HEK293 (cell line): ENCODE measurements at regions not wholly inside any gene's neighbourhood (a gene's known extent, or its start where the extent isn't known, plus 50 kb on each side); places are given as distances from the start of the nearest gene placed in this dataset.

Experiments
- CTCF ChIA-PET: fragments of 350-600 bp; formaldehyde crosslinking; extraction: SDS; loops from one replicate; lab custom pipeline; 2021; ENCODE audit warnings: antibody characterized with exemption; lab: Yijun Ruan, JAX
- POLR2A ChIA-PET: fragments of 300-600 bp; formaldehyde crosslinking; extraction: SDS; loops from one replicate; lab custom pipeline; 2020; ENCODE audit warnings: antibody characterized with exemption, inconsistent platforms; lab: Yijun Ruan, JAX
- H3K27ac ChIP-seq: fragments of 200-500 bp; sonication (Bioruptor generic); 2 replicates; pipeline ENCODE4 v1.5.1; 2014; ENCODE audit warnings: low read depth, low read length, control low read depth, inconsistent platforms; ENCODE audit errors: extremely low read depth
- H3K36me3 ChIP-seq, 2 experiments: fragments of 200-500 bp in 1 of 2; sonication (Bioruptor generic) in 1 of 2; 1 replicate in 1 of 2; 2 replicates in 1 of 2; pipeline ENCODE4 v1.5.1; 2014 to 2017; ENCODE audit warnings: inconsistent platforms in 2 of 2, low read length in 2 of 2; ENCODE audit not compliant: control insufficient read depth in 2 of 2, insufficient read depth in 1 of 2
- H3K4me1 ChIP-seq: fragments of 200-500 bp; sonication (Bioruptor generic); 2 replicates; pipeline ENCODE4 v1.5.1; 2014; ENCODE audit warnings: mild to moderate bottlenecking, low read length, inconsistent platforms; ENCODE audit not compliant: control insufficient read depth, insufficient read depth
- H3K4me3 ChIP-seq: 2 replicates; pipeline ENCODE4 v1.5.1; 2011; ENCODE audit warnings: low read depth, mild to moderate bottlenecking, control low read depth, low read length, moderate library complexity
- H3K9me3 ChIP-seq: fragments of 200-500 bp; sonication (Bioruptor generic); 2 replicates; pipeline ENCODE4 v1.5.1; 2014; ENCODE audit warnings: low read depth, low read length, inconsistent platforms; ENCODE audit not compliant: control insufficient read depth, insufficient read depth
- GLIS2 ChIP-seq: fragments of 450-650 bp; formaldehyde crosslinking; IDR thresholded peaks from 2 replicates; pipeline ENCODE4 v1.5.1; 2016; ENCODE audit warnings: missing biosample characterization, missing genetic modification characterization
- HOXC10 ChIP-seq: sonication (generic); formaldehyde crosslinking; IDR thresholded peaks from 2 replicates; pipeline ENCODE4 v1.8.1; 2023; ENCODE audit warnings: mild to moderate bottlenecking, missing genetic modification reagents
- HOXD13 ChIP-seq: sonication (generic); formaldehyde crosslinking; IDR thresholded peaks from 2 replicates; pipeline ENCODE4 v1.8.0; 2022; ENCODE audit warnings: missing genetic modification reagents, borderline replicate concordance
- MEIS1 ChIP-seq: sonication (generic); formaldehyde crosslinking; IDR thresholded peaks from 2 replicates; pipeline ENCODE4 v1.8.1; 2022; ENCODE audit warnings: missing genetic modification reagents, mild to moderate bottlenecking, borderline replicate concordance
- OVOL3 ChIP-seq: fragments of 450-650 bp; formaldehyde crosslinking; IDR thresholded peaks from 2 replicates; pipeline ENCODE4 v1.5.1; 2016; ENCODE audit warnings: missing biosample characterization, missing genetic modification characterization
- SALL2 ChIP-seq: fragments of 450-650 bp; formaldehyde crosslinking; IDR thresholded peaks from 2 replicates; pipeline ENCODE4 v1.5.0; 2017; ENCODE audit warnings: missing biosample characterization, mild to moderate bottlenecking, missing genetic modification characterization, borderline replicate concordance
- SP3 ChIP-seq: fragments of 450-650 bp; formaldehyde crosslinking; IDR thresholded peaks from 2 replicates; pipeline ENCODE4 v1.5.1; 2016; ENCODE audit warnings: missing biosample characterization, missing genetic modification characterization
- ZBTB8A ChIP-seq: fragments of 450-650 bp; formaldehyde crosslinking; IDR thresholded peaks from 2 replicates; pipeline ENCODE4 v1.5.1; 2016; ENCODE audit warnings: missing biosample characterization, missing genetic modification characterization
- ZNF10 ChIP-seq: fragments of 450-650 bp; formaldehyde crosslinking; IDR thresholded peaks from 2 replicates; pipeline ENCODE4 v1.5.1; 2017; ENCODE audit warnings: missing biosample characterization, missing genetic modification characterization
- ZNF146 ChIP-seq: fragments of 450-650 bp; formaldehyde crosslinking; IDR thresholded peaks from 2 replicates; pipeline ENCODE4 v1.5.1; 2016; ENCODE audit warnings: missing biosample characterization, missing genetic modification characterization
- ZNF214 ChIP-seq: fragments of 450-650 bp; formaldehyde crosslinking; IDR thresholded peaks from 2 replicates; pipeline ENCODE4 v1.5.1; 2017; ENCODE audit warnings: missing biosample characterization, mild to moderate bottlenecking, missing genetic modification characterization, borderline replicate concordance
- ZNF223 ChIP-seq: fragments of 450-650 bp; formaldehyde crosslinking; IDR thresholded peaks from 2 replicates; pipeline ENCODE4 v1.5.1; 2016; ENCODE audit warnings: missing biosample characterization, missing genetic modification characterization
- ZNF239 ChIP-seq: fragments of 450-650 bp; formaldehyde crosslinking; IDR thresholded peaks from 2 replicates; pipeline ENCODE4 v1.5.1; 2016; ENCODE audit warnings: missing biosample characterization, missing genetic modification characterization
- ZNF302 ChIP-seq: fragments of 450-650 bp; formaldehyde crosslinking; IDR thresholded peaks from 2 replicates; pipeline ENCODE4 v1.5.1; 2016; ENCODE audit warnings: missing biosample characterization, missing genetic modification characterization, low read depth
- ZNF426 ChIP-seq: fragments of 450-650 bp; formaldehyde crosslinking; IDR thresholded peaks from 2 replicates; pipeline ENCODE4 v1.5.1; 2017; ENCODE audit warnings: missing biosample characterization, missing genetic modification characterization, mild to moderate bottlenecking, inconsistent platforms, moderate library complexity
- ZNF48 ChIP-seq: fragments of 450-650 bp; formaldehyde crosslinking; IDR thresholded peaks from 2 replicates; pipeline ENCODE4 v1.5.1; 2016; ENCODE audit warnings: missing biosample characterization, missing genetic modification characterization
- ZNF510 ChIP-seq: fragments of 450-650 bp; formaldehyde crosslinking; IDR thresholded peaks from 2 replicates; pipeline ENCODE4 v1.5.1; 2018; ENCODE audit warnings: mild to moderate bottlenecking, missing genetic modification characterization, missing biosample characterization; ENCODE audit not compliant: insufficient replicate concordance
- ZNF701 ChIP-seq: fragments of 450-650 bp; formaldehyde crosslinking; IDR thresholded peaks from 2 replicates; pipeline ENCODE4 v1.5.1; 2016; ENCODE audit warnings: missing biosample characterization, missing genetic modification characterization
- ZNF707 ChIP-seq: fragments of 450-650 bp; formaldehyde crosslinking; IDR thresholded peaks from 2 replicates; pipeline ENCODE4 v1.5.1; 2016; ENCODE audit warnings: missing biosample characterization, missing genetic modification characterization
- ZNF791 ChIP-seq: fragments of 450-650 bp; formaldehyde crosslinking; IDR thresholded peaks from 2 replicates; pipeline ENCODE4 v1.5.1; 2016; ENCODE audit warnings: missing biosample characterization, missing genetic modification characterization
- ZNF843 ChIP-seq: fragments of 450-650 bp; formaldehyde crosslinking; IDR thresholded peaks from 2 replicates; pipeline ENCODE4 v1.5.1; 2016; ENCODE audit warnings: missing biosample characterization, missing genetic modification characterization
- ZSCAN23 ChIP-seq: fragments of 450-650 bp; formaldehyde crosslinking; IDR thresholded peaks from 2 replicates; pipeline ENCODE4 v1.5.1; 2016; ENCODE audit warnings: missing biosample characterization, missing genetic modification characterization
- TF ChIP-seq, protein P1 (sequence below): fragments of 450-650 bp; formaldehyde crosslinking; conservative IDR thresholded peaks from 2 replicates; pipeline ENCODE4 v1.5.1; 2016; ENCODE audit warnings: low read depth, missing biosample characterization, missing genetic modification characterization
- TF ChIP-seq, protein P2 (sequence below): fragments of 450-650 bp; formaldehyde crosslinking; IDR thresholded peaks from 2 replicates; pipeline ENCODE4 v1.5.1; 2016; ENCODE audit warnings: missing biosample characterization, missing genetic modification characterization
- TF ChIP-seq, protein P3 (sequence below): fragments of 450-650 bp; formaldehyde crosslinking; IDR thresholded peaks from 2 replicates; pipeline ENCODE4 v1.5.1; 2016; ENCODE audit warnings: missing biosample characterization, missing genetic modification characterization, low read depth
- TF ChIP-seq, protein P4 (sequence below): fragments of 450-650 bp; formaldehyde crosslinking; IDR thresholded peaks from 2 replicates; pipeline ENCODE4 v1.5.1; 2017; ENCODE audit warnings: missing biosample characterization, missing genetic modification characterization
- TF ChIP-seq, protein P5 (sequence below): fragments of 450-650 bp; formaldehyde crosslinking; IDR thresholded peaks from 2 replicates; pipeline ENCODE4 v1.5.1; 2016; ENCODE audit warnings: missing biosample characterization, missing genetic modification characterization
- TF ChIP-seq, protein P6 (sequence below): sonication (generic); formaldehyde crosslinking; IDR thresholded peaks from 2 replicates; pipeline ENCODE4 v1.8.1; 2022; ENCODE audit warnings: mild to moderate bottlenecking, moderate library complexity, missing genetic modification reagents

DNA sequence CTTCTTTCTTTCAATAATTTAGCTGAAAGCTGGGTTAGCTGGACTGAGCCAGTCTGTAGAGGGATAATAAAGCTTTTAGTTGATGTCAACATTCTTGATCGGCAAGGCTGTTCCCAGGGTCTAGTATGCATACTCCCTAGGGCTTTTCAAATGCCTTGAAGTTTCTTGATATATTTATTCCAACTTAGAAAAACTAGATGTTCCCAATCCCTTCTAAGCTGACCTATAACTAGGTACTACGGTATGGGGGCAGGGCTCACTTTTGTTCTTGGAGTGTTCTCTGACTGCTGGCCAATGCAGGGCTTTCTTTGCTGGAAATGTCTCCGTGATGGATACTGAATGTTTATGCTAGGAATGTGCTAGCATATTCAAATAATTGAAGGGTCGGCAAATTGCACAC, 258.6 kb upstream of the TANK start (continued):
- TF ChIP-seq, protein P1, sequence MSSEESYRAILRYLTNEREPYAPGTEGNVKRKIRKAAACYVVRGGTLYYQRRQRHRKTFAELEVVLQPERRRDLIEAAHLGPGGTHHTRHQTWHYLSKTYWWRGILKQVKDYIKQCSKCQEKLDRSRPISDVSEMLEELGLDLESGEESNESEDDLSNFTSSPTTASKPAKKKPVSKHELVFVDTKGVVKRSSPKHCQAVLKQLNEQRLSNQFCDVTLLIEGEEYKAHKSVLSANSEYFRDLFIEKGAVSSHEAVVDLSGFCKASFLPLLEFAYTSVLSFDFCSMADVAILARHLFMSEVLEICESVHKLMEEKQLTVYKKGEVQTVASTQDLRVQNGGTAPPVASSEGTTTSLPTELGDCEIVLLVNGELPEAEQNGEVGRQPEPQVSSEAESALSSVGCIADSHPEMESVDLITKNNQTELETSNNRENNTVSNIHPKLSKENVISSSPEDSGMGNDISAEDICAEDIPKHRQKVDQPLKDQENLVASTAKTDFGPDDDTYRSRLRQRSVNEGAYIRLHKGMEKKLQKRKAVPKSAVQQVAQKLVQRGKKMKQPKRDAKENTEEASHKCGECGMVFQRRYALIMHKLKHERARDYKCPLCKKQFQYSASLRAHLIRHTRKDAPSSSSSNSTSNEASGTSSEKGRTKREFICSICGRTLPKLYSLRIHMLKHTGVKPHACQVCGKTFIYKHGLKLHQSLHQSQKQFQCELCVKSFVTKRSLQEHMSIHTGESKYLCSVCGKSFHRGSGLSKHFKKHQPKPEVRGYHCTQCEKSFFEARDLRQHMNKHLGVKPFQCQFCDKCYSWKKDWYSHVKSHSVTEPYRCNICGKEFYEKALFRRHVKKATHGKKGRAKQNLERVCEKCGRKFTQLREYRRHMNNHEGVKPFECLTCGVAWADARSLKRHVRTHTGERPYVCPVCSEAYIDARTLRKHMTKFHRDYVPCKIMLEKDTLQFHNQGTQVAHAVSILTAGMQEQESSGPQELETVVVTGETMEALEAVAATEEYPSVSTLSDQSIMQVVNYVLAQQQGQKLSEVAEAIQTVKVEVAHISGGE: no peak
- TF ChIP-seq, protein P2, sequence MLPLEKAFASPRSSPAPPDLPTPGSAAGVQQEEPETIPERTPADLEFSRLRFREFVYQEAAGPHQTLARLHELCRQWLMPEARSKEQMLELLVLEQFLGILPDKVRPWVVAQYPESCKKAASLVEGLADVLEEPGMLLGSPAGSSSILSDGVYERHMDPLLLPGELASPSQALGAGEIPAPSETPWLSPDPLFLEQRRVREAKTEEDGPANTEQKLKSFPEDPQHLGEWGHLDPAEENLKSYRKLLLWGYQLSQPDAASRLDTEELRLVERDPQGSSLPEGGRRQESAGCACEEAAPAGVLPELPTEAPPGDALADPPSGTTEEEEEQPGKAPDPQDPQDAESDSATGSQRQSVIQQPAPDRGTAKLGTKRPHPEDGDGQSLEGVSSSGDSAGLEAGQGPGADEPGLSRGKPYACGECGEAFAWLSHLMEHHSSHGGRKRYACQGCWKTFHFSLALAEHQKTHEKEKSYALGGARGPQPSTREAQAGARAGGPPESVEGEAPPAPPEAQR: no peak
- TF ChIP-seq, protein P3, sequence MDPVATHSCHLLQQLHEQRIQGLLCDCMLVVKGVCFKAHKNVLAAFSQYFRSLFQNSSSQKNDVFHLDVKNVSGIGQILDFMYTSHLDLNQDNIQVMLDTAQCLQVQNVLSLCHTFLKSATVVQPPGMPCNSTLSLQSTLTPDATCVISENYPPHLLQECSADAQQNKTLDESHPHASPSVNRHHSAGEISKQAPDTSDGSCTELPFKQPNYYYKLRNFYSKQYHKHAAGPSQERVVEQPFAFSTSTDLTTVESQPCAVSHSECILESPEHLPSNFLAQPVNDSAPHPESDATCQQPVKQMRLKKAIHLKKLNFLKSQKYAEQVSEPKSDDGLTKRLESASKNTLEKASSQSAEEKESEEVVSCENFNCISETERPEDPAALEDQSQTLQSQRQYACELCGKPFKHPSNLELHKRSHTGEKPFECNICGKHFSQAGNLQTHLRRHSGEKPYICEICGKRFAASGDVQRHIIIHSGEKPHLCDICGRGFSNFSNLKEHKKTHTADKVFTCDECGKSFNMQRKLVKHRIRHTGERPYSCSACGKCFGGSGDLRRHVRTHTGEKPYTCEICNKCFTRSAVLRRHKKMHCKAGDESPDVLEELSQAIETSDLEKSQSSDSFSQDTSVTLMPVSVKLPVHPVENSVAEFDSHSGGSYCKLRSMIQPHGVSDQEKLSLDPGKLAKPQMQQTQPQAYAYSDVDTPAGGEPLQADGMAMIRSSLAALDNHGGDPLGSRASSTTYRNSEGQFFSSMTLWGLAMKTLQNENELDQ (tag by site-specific recombination): no peak
- TF ChIP-seq, protein P4, sequence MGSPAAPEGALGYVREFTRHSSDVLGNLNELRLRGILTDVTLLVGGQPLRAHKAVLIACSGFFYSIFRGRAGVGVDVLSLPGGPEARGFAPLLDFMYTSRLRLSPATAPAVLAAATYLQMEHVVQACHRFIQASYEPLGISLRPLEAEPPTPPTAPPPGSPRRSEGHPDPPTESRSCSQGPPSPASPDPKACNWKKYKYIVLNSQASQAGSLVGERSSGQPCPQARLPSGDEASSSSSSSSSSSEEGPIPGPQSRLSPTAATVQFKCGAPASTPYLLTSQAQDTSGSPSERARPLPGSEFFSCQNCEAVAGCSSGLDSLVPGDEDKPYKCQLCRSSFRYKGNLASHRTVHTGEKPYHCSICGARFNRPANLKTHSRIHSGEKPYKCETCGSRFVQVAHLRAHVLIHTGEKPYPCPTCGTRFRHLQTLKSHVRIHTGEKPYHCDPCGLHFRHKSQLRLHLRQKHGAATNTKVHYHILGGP (tag by site-specific recombination): no peak
- TF ChIP-seq ZNF707 (no peak), ZNF48 (tag by site-specific recombination) (no peak), ZNF510 (tag by site-specific recombination) (no peak), ZNF843 (tag by site-specific recombination) (no peak), ZSCAN23 (tag by site-specific recombination) (no peak)

DNA sequence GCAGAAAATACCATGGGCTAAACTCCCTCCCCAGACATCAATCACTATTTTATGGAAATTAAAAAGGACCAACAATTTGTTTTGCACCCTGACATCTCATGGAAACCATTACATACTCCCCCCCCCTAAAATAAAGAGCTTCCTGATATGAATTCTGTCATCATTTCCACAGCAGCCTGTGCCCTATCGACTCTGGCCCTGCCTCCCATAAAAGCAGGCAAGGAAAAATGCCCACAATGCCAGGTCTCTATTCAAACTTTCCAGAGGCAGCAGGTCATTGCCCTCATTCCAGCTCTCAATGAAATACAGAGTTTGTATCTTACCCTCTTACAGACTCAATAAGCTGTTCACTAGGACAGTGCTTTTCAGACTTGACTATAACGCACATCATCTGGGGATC, 254.4 kb upstream of the TANK start:
- TF ChIP-seq ZNF223 (tag by site-specific recombination): no peak
- TF ChIP-seq, protein P5, sequence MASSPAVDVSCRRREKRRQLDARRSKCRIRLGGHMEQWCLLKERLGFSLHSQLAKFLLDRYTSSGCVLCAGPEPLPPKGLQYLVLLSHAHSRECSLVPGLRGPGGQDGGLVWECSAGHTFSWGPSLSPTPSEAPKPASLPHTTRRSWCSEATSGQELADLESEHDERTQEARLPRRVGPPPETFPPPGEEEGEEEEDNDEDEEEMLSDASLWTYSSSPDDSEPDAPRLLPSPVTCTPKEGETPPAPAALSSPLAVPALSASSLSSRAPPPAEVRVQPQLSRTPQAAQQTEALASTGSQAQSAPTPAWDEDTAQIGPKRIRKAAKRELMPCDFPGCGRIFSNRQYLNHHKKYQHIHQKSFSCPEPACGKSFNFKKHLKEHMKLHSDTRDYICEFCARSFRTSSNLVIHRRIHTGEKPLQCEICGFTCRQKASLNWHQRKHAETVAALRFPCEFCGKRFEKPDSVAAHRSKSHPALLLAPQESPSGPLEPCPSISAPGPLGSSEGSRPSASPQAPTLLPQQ (tag by site-specific recombination): no peak
- no peak for TF ChIP-seq ZNF239 (tag by site-specific recombination)
- TF ChIP-seq OVOL3 (tag by site-specific recombination): no peak
- no peak for TF ChIP-seq SALL2 (tag by site-specific recombination)
- no peak for TF ChIP-seq ZNF791
- no peak for TF ChIP-seq ZBTB8A (tag by site-specific recombination)
- no peak for TF ChIP-seq HOXC10 (CRISPR knock-in tag)
- no peak for TF ChIP-seq HOXD13
- TF ChIP-seq ZNF146 (tag by site-specific recombination): no peak
- TF ChIP-seq, protein P6, sequence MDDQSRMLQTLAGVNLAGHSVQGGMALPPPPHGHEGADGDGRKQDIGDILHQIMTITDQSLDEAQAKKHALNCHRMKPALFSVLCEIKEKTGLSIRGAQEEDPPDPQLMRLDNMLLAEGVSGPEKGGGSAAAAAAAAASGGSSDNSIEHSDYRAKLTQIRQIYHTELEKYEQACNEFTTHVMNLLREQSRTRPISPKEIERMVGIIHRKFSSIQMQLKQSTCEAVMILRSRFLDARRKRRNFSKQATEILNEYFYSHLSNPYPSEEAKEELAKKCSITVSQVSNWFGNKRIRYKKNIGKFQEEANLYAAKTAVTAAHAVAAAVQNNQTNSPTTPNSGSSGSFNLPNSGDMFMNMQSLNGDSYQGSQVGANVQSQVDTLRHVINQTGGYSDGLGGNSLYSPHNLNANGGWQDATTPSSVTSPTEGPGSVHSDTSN (CRISPR knock-in tag): no peak
- TF ChIP-seq ZNF426 (tag by site-specific recombination): no peak
- TF ChIP-seq ZNF214 (tag by site-specific recombination): no peak
- no peak for TF ChIP-seq ZNF302 (tag by site-specific recombination)
- TF ChIP-seq ZNF10: no peak
- TF ChIP-seq ZNF701 (tag by site-specific recombination): no peak
- no peak for TF ChIP-seq MEIS1 (CRISPR knock-in tag)
- TF ChIP-seq GLIS2: no peak
- no peak for TF ChIP-seq SP3 (tag by site-specific recombination)
- CTCF ChIA-PET: no interaction called here
- Histone ChIP-seq H3K36me3 (no peaks in the 10 kb centered on the region), H3K4me3 (no peak overlapping the region), H3K9me3 (no peaks in the 10 kb centered on the region), H3K4me1 (no peaks in the 10 kb centered on the region; the same call in 1 of the 2 replicates), H3K27ac (no peak overlapping the region)
- POLR2A ChIA-PET: no interaction called here
